ENCODE measurements at regions not wholly inside any gene's neighbourhood (a gene's known extent, or its start where the extent isn't known, plus 50 kb on each side); places are given as distances from the start of the nearest gene placed in this dataset.

DNA sequence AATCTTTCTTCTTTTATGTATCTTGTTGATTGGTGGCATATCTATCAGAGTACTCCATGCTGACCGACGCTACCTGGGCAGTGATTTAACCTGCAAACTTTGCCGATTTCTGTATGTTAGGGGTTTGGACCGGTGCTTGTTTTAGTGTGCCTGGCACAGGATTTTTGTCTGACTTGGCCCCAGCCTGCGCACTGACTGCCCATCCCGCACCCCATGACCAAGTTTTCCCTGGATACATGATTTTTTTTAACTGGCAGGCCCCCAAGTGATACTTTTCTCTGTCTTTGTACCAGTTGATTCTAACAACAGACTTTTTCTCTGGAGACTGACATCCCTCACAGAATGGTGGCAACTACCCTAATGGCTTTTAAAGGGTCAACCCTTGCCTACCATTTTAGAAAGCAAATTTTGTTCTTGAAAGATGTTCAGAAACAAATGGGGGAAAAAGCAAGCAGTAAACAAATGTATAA is 69.0 kb upstream of the C1QTNF9B start:
- TF ChIP-seq, protein P1, sequence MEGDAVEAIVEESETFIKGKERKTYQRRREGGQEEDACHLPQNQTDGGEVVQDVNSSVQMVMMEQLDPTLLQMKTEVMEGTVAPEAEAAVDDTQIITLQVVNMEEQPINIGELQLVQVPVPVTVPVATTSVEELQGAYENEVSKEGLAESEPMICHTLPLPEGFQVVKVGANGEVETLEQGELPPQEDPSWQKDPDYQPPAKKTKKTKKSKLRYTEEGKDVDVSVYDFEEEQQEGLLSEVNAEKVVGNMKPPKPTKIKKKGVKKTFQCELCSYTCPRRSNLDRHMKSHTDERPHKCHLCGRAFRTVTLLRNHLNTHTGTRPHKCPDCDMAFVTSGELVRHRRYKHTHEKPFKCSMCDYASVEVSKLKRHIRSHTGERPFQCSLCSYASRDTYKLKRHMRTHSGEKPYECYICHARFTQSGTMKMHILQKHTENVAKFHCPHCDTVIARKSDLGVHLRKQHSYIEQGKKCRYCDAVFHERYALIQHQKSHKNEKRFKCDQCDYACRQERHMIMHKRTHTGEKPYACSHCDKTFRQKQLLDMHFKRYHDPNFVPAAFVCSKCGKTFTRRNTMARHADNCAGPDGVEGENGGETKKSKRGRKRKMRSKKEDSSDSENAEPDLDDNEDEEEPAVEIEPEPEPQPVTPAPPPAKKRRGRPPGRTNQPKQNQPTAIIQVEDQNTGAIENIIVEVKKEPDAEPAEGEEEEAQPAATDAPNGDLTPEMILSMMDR (conservative IDR thresholded peaks at IDR 0.05) = no peak
- no peak for TF ChIP-seq ZFX (IDR thresholded peaks at IDR 0.05)
- peak overlapping the region; percentile 74 for H3K27ac ChIP-seq

DNA sequence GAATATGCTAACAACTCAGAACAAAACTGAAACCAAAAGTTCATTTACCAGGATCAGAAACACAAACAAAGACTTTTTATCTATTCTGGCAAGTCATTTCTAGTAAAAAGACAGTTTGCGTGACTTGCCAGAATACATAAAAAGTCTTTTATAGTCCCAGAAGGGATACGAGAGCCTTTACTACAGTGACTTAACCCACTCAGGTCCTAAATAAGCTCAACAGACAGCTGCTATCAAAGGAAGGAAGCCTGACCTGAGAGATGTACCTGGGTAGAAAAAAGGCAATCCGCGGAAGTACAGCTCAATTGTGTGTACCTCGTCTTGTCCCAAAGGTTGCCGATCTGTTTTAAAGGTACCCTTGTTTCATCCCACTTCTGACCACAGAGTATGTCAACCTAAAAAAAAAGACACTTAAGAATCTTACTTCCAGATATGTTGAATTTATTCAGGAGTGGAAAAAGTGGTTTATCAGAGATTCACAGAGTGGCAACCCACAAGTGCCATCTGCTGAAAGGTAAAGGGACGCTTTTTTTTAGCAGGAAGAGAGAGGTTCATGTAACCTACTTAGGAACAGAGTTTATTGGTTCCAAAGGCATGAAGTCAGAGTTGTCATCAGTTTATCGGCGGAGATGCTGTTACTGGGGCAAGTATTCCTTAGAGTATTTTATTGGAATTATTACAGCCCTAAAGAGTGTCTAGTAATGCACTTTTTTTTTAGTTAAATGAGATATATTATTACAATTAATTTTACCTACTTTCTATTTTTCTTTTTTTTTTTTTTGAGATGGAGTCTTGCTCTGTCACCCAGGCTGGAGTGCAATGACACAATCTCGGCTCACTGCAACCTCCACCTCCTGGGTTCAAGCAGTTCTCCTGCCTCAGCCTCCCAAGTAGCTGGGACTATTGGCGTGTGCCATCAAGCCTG is 69.7 kb upstream of the C1QTNF9B start:
- H3K27ac ChIP-seq = peak overlapping the region; percentile 74
- TF ChIP-seq ZFX (IDR thresholded peaks at IDR 0.05) = no peak
- TF ChIP-seq, protein P1 (conservative IDR thresholded peaks at IDR 0.05) = no peak

DNA sequence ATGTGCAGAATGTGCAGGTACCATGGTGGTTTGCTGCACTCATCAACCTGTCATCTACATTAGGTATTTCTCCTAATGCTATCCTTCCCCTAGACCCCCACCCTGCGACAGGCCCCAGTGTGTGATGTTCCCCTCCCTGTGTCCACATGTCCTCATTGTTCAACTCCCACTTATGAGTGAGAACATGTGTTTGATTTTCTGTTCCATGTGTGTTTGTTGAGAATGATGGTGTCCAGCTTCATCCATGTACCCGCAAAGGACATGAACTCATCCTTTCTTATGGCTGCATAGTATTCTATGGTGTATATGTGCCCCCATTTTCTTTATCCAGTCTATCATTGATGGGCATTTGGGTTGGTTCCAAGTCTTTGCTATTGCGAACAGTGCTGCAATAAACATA is 70.5 kb upstream of the C1QTNF9B start:
- peak overlapping the region; percentile 74 for H3K27ac ChIP-seq

DNA sequence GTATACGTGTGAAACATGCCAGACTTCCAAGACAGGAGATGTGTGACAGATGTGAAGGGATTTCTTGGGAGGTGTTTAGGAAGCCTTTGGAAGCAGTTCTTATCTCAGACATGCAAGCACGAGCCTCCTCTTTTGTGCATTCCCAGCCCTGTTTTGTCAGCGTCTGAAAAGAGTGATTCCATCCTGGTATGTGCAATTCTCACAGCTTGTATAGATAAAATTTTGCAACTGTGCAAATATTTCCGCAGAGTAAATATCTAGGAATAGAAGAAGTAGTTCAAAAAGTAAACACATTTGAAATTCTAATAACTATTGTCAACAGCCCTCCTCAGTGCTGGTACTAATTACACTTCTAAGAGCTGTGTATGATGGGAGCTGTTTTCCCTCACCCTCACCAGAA is 72.3 kb upstream of the C1QTNF9B start:
- no peak for TF ChIP-seq ZFX (IDR thresholded peaks at IDR 0.05)
- TF ChIP-seq, protein P1 (conservative IDR thresholded peaks at IDR 0.05) = no peak
- H3K27ac ChIP-seq = peak overlapping the region; percentile 74

DNA sequence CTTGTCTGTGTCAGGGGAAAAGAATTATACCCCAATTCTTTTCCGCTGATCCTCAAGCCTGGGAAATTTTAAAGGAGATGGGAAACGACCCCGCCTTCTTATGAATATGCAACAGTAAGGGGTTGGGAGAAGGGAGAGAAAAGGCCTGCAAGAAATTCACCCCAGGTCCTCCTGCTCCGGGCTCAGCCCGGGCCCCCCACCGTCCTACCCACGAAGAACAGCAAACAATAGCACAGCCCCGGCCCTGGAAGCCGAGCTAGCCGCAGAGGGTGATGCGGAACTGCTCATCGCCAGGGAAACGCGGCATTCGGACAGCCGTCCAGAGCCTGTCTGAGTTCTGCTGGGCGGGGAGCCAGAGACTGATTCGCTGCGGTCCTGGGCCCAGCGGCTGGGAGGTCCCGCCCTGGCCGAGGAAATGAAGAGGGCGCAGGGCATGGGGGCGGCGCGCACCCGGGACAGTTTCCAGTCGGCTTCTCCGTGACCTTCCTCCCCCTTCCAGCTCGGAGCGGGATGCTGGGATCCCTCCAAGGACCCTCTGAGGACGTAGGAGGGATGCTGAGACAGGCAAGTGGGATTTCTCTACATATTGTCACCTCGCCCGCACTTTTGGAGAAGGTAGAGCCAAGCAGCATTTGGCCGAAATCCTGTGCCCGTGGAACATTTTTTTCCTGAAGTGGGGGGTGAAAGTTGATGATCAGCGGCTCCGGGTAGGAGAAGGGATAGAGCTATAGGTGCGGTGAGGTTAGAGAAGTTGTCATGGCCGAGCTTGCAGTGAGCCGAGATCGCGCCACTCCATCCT is 82.3 kb upstream of the C1QTNF9B start:
- TF ChIP-seq ZFX (IDR thresholded peaks at IDR 0.05) = no peak
- TF ChIP-seq, protein P1 (conservative IDR thresholded peaks at IDR 0.05) = no peak
- no peak overlapping the region; the same call in 1 of the 2 replicates for H3K27ac ChIP-seq

DNA sequence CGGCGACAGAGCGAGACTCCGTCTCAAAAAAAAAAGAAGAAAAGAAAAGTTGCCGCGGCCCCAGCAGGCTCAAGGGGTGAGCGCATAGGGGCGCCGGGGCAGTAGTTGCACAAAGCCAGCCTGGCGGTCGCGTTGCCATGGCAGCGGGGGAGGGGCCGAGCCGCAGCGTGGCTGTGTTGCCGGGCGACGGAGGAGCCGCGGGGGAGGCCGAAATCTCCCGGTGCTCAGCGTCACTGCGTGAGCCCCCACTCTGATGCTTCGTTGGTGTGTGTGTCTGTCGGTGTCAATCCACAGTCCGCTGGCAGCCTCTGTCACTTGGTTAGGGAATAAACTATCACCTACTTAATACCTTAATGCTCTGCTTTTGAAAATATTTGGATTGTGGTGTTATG is 82.9 kb upstream of the C1QTNF9B start:
- TF ChIP-seq, protein P1 (conservative IDR thresholded peaks at IDR 0.05) = no peak
- no peak for TF ChIP-seq ZFX (IDR thresholded peaks at IDR 0.05)
- H3K27ac ChIP-seq = no peak overlapping the region; the same call in 1 of the 2 replicates

DNA sequence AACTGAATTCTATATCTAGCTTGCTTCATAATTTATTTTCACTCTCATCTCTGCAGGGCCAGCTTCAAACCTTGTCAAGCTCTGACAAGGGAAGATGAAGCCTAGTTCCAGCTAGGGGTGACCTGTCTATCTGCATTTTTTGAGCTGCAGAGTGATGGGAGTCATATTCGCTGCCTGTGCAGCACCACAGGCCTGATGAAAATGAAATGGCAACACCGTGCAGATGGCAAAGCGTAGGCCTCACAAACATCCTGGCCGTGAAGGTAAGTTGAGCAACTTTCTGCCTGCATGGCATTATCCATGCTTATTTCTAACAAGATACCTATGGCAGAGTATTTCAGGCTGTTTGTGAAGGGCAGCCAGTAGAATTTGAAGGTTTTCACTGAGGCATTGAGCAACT is 86.4 kb upstream of the C1QTNF9B start:
- TF ChIP-seq ZFX (IDR thresholded peaks at IDR 0.05) = no peak
- TF ChIP-seq, protein P1 (conservative IDR thresholded peaks at IDR 0.05) = no peak
- no peak overlapping the region for H3K27ac ChIP-seq
